ENCODE measurements at regions not wholly inside any gene's neighbourhood (a gene's known extent, or its start where the extent isn't known, plus 50 kb on each side); places are given as distances from the start of the nearest gene placed in this dataset.
A peak's percentile ranks its signal among the peaks of the same experiment; 100 is the strongest.

DNA sequence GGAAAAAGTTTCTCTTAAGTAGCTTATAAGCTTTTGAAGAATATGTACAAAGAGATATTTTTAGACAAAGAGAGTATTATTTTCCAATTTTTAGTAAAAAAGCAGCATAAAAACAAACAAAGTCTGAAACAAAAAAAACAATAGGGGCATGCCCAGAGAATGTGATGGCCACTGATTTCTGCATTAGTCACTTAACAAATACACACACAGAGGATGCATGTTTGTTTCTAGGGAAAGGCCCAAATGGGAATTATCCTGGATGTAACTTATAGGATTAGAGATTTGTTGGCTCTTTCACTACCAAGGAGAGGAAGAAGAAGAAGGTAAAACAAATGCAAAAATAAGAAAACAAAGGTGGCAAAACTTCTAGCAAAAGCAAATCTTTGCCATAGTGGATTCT lies 95.9 kb upstream of the SCOC start:
- no peak for DNase-seq

DNA sequence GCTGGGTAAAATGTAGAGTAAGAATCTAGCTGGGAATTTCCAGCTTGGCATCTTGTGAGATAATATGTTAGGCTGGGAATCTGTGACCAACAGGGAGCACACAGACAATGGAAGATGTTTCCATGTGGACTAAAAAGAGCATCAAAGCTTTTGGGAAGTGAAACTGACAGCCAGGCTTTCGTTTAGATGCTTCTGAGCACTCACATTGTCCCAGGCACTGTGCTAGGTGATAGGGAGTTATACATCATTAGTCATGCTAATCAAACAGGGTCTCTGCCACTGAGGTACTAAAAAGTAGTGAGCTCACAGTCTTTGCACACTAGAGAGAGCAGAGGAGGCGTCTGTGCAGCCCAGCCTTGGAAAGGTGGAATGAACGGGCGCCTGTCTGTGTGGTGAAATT lies 101.9 kb upstream of the SCOC start:
- DNase-seq = no peak

DNA sequence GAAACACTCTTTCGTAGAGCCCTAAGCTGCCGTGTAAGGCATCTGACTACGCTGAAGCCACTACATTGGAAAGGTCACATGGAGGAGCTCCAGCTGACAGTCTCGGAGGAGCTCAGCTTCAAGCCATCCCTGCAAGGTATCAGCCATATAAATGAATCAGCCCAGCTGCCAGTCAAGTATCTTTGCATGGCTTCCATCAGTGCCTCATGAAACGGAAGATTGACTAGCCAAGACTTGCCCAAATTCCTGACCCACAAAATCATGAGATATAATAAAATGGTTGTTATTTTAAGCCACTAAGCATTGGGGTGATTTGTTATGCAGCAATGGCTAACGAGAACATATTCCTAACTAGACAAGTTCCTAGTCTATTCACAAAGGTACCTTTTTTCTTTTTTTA lies 104.1 kb upstream of the SCOC start:
- DNase-seq = no peak

DNA sequence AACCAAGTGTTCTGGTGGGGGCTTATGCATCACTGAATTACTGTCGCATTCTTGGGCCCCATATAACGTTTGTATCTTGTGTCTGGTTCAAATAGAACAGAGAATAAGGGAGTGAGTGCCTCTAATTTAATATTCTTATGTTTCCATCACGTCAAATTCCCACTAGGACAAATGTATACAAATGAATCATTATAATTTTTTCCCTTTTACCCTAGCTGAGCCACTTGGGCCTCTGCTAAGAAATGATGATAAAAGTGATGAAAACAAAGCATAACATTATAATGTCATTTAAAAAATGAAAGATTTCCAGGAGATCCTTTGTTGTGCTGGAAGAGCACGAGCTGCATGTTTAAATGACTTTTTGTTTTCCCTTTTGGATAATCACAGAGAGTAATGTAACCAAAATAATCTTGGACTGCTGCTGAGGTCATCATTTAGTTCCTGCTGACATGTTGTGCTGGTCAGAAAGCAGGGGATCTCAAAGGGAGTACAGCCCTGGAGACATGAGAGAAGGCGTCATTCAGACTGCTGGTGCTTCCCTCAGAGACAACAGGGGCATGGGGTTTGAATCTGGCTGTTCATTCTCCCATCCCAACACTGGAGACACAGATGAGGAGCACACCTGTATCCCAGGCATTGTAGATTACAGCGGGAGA lies 105.1 kb upstream of the SCOC start:
- DNase-seq = no peak

DNA sequence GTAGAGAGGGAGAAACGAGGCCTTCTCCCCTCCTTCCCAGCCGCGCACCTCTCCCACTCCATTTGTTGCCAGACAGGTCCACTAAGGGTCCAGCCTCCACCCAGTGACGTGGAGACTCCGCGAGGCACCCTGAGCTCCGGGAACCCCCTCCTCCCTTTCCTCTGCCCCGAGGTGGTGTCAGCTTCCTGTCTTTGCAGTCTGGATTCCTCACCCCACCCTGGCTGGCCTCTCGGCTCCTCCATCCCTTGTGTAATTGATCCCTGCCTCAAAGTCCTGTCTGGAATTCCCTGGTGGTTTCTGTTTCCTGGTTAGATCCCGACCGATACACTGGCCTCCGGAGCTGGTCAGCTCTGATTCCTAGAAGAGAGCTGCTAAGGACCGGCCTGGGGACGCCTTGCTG lies 105.9 kb upstream of the SCOC start:
- DNase-seq = no peak

DNA sequence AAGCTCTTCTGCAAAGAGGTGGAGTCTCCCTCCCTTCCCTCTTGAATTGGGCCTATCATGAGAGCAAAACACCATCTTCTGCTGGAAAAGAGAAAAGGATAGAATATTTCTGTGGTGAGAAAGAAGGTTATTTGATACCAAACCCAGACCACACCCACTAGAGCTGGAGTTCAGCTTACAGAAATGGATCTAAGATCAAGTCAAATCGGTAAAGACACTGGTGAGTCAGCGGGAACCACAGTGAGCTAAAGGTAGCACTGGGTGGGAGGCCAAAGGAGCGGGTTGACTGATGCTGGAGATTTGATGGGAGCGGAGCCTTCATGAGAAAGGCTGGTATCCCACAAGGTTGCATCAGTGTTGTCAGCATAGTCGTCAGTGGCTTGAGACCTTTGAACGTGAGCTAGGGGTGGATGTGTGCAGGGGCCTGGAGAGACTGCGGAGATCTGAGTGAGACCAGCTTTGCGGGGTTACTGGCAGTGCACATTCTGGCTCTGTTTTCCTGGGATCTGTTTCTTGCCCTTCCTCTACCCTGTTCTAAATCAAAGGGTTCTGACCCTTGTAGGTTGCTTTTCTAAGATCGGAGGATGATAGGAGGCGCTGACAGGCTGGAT lies 106.4 kb upstream of the SCOC start:
- DNase-seq = no peak

DNA sequence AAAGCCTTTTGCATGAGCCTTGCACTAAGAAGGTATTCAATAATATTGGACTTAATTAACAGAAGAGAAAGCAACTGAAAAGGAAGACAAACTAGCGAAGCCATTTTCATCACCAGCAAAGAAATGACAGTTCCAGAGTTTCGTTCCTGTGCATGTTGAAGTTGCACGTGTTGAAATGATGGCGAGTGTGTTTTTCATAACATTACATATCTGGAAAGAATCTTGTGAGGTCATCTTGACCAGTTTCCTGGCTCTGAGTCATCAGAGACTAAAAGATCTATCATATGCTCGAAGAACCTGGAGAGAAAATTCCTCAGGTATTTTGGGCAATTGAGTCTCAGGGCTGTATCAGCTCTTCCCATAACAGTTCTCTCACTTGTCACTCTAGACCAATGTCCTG lies 106.2 kb upstream of the MAML3 start:
- DNase-seq = no peak

DNA sequence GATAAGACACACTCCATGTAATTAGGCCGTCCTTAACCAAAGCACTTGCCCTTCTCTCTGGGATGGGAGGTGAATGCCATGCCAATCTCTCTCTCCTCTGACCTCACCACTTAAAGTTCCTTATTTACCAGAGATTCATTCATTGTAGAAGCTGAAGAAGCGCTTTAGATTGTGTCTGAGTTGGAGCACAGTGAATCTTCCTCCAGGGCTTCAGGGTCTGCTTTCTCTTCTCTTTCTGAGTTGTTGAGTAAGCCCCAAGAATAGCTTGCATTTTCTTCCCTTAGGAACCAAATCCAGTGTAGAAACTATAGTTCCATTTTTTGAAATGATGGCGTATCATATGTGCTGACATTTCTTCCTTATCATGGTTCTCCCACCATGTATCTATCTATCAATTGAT lies 104.5 kb upstream of the MAML3 start:
- DNase-seq = no peak

DNA sequence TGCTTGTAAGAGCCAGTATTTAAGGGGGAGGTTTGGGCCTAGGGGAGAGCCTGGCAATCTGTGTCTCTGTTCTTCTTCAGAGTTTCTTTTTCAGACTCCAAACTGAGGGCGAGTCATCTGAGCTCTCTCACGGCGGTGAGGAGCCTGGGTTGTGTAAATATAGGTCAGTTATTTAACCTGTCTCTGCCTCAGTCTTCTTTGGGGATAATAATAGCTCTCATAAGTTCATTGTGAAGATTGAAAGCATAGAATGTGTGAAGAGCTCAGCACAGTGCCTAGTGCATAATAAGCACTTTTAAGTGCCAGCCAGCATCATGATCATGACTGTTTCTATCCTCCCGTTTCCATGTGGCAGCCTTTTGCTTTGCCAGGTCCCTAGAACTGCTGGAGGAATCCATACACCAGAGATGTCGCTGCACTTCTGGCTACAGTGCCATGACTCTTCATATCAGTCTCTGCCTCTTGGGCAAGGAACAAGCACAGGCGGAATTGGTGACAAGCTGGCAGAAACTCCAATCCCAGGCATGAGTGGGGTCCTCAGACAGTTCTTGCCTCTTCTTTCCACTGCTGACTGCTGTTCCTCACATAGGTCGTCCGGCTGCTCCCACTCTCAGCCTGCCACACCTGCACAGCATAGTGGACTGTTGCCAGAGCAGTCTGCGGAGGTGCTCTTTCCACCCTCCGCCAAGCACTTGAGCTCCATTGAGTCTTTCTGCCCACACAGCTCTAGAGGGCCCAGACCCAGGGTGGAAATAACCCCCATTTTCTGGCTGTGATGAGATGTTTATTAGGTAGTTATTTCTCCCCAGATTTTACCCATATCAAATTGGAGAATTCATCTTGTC lies 103.7 kb upstream of the MAML3 start:
- DNase-seq = no peak

DNA sequence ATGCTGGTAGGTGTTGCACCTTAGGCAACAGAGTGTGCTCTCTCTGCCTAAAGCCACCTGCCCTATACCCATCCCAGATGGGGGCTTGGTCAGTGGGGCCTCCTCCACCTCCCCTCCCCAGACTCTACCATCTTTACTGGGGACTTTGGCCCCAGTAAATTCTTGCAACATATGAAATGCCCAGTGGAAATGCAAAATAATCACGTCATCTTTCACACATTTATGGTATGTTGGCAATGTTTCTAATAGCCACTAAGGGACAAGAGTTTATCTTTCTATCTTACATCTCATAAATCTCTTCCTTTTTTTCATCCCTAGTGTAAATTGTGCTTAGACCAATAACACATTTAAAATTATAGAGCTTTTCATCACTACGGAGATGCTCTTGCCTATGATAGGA lies 103.0 kb upstream of the MAML3 start:
- no peak for DNase-seq

DNA sequence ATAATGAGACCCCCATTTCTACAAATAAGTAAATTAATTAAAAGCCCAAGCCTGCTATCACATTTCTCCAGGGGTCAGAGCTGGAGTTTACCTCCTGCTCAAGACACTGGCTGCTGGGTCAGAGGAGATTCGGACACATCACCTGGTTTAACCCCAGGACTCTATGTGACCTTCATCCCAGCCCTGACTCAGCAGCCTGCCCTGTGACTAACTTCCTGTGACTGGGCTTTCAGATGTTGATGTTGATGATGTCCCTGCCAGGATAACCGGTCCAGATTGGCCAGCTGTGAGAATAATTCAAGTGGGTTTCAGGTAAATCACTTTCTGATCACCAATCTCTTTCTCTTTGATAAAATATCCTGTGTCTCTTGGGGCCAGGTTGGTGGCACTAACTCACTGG lies 102.4 kb upstream of the MAML3 start:
- DNase-seq = no peak

DNA sequence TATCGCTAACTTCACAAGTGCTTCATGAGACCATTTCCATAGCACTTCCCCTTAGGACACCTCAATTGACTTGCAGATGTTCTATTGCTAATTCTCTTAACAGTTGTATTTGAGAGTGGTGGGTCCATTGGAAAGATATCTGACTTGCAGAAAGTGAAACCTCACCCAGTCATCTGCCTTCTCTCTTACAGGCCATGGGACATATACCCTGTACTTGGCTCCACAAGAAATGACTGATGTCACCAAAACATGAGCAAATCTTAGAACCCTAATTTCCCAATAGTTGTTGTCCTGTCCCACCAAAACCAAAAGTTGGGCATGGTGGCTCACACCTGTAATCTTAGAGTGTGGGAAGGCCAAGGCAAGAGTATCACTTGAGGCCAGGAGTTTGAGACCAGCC lies 101.9 kb upstream of the MAML3 start:
- DNase-seq = no peak

DNA sequence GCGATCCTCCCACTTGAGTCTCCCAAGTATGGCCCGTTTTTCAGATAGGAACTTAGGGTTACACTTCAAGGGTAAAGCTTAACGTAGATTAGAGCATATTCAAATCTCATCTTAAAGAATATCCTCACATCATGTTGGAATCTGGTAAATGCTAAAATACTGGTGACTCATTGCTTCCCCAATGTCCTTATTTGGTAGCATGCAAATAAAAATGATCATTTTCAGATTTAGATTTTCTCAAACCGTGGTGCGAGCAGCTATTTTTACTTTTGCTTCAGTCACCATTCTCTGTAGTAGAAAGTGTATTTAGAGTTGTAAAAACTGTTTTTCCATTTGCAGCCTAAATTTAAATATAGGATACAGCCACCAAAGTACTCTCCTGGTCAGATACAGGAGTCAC lies 101.5 kb upstream of the MAML3 start:
- no peak for DNase-seq

DNA sequence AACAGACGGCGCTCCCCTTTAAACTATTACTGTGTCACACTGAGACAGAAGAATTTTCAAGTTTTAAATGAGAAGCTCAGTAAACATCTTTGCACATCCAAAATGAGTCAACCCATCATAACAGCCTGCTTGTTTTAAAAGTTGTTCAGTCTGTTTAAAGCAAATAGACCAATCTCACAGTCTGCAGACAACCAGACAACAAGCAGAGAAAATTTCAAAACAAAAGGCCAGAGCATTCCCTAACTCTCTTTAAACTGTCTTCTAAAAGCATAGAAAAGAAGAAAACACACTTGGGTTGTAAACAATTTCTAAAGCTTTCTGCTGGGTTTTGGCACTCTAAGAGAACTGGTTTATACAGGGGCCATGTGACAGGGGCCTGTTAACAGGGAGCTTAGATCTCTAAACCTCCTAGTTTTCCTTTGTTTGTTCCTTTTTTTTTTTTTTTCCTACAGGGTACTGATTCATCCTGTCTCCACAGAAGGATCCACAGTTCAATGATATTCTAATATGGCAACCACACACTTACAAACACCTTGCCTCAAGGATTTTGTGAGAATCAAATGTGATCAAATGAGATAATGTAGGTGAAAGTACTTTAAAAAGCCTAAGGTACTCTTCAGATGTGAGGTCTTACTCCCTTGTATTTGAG lies 100.8 kb upstream of the MAML3 start:
- no peak for DNase-seq

DNA sequence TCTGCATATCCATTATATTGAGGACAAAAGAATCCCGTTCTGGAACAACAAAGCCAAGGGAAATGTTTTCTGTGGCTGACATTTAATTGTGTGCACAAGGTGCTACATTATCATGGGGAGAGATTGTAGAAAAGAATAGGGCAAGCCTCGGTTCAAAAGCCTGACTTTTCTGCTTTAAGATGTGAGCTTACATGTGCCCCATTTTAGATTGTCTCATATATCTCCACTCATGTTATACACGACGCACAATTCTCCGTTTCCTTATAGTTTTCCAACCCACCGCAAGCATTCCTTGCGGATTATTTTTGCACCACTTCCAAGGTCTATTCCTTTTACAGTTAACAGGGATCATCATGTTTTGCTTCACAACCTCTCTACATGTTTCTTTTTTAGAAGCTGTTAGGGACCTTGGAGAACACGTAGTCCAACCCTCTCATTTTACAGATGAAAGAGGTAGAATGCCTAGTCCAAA lies 99.6 kb upstream of the MAML3 start:
- no peak for DNase-seq

DNA sequence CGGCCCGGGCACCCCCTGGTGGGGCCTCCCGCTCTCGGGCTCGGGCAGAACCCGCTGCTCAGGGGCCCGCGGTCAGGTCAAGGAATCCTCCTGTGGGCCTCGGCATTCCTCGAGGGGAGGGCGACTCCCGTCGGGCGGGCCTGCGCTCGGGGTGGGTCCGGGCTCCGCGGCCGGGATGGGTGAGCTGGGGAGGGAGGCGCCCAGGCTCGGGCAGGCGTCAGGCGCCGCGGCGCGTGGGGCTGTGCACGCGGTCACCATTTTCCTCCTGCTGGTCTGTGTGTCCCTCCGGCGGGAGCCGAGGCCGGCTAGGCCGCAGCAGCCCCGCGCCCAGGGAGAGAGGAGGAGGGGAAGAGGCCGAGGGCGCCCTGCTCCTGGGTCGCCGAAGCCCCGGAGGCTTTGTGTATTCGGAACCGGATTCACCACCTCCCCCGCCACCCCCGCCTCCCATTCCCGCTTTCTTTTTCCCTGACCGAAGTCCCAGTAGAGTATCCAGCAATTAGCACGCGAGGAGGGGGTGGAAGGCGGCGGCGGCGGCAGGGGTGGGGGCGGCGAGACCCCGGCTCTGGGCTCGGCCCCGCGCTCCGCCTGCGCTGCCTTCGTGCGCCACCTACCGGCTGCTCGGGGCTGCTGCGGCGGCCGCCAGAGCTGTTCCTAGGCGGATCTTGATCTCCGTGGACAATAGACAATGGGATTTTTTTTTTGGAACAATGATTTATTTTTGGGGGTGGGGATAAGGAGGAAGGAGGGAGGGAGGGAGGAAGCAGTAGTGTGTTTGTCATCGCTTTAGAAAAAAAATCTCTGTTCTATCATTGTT lies 99.0 kb upstream of the MAML3 start:
- peak; percentile 26 for DNase-seq

DNA sequence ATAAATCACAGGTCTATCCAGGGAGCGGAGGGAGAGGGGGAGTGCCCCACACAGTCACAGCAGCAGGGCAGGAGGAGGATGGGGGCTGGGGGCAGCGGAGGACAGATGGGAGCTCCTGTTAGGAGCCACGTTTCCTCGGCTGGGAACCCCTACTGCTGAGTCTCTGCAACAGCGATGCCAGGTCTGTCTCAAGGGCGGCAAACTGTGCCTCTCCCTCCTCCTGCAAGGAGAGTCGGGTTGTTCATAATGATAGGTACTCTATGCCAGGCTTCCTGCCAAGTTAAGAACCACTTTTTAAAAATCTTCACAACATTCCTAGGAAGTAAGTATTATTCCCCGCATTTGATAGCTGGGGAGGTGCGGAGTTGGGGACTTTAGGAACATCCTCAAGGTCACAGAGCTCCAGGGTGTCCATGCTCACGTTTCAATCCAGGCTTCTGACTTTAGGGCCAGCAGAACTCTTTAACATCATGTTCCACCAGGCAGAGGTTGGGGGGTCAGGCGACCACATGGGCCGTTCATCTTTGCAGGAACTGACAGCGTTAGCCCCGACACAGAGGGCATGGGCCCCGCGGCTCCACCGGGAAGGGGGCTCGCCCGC lies 98.3 kb upstream of the MAML3 start:
- no peak for DNase-seq

DNA sequence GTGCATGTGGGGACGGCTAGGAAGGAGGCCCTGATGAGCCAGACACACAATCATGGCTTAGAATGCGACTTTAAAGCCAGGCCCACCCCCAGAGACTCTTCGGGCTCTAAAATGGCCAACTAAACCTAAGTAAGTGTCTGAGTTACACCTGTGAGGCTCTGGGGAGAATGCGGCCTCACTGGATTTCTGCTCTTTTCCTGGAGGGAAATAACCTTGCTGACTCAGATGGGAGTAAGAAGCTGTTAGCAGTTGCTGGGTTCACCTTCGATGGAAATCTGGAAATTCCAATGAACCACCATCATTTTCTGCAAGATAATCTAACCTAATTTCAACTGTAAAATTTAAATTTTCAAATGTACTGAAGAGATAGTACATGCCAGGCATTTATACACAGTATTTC lies 97.6 kb upstream of the MAML3 start:
- no peak for DNase-seq

DNA sequence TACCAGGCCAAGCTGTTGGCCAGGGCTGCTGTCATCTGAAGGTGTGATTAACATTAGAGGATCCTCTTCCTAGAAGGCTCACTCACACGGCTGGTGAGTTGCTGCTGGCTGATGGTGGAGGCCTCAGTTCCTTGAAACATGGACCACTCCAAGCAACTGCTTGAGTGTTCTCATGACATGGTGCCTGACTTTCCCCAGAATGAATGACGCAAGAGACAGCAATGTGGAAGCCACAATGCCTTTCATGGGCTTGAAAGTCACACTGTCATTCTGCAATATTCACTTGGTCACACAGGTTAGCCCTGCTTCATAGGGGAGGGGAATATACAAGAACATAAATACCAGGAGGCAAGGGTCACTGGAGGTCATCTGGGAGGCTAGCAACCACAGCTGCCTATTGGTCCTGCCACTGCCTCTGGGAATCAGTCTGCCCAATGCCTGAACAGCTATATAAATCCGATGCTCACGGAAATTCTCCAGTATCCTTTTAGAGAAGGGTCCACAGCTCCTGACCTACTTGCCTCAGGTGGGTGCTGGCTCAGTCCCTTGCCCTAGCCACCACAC lies 97.1 kb upstream of the MAML3 start:
- no peak for DNase-seq

DNA sequence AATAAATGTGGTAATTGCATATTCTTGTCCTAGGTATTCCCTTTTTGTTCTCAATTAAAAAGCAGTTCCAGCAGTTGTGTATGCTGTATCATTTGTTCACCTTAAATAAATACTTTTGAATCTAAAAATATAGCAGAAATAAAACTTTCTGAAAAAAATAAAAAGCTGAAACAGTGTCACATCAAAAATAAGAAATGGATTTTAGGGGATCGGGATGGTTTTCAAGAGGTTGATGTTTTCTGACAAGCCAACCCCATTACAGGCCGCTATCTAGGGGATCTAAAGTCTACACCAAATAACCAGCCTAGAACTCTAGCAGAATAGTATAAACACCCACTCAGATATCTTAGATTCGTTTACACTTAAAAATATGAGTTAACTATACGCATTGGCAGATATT lies 95.4 kb upstream of the MAML3 start:
- peak; percentile 3 for DNase-seq

DNA sequence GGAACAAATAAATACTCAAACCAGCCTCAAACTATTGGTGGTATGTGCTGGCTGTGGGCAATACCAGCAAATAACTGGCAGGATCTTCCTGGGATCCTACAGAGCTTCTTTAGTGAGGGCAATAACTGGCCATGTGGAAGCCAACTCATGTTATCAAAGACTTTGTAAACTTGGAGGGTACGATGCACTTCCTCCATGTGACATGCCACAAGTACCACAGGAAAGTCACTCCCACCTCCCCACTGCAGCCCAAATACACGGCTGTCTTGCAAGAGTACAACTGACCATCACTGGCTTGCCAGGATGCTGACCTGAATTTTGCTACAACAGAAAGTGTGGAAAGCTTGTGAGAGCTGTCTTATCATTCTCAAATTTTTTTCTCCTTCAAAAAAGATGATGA lies 93.3 kb upstream of the MAML3 start:
- DNase-seq = no peak

DNA sequence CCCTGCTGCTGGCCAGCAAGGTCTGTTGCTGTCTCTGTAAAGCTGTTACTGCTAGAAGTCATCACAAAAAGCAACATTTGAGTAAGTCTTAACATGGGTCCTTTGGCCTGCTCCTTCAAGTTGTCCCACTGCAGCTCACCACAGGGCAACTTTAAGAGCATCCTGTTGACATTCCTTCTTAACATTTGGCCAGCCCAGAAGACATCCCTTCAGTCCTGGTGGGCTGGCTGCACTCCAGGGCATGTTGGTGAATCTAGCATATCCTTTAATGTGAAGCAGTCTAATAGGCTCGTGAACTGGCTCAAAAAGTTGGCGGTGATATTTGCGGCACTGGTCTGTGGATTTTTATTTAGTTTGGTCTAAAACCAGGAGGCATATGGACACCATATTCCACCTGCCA lies 92.2 kb upstream of the MAML3 start:
- DNase-seq = no peak

Data from CD4-positive, alpha-beta T cell treated with Interleukin-4 for 4 hours (primary cell).